AG10803 (cell line): ENCODE measurements at regions not wholly inside any gene's neighbourhood (a gene's known extent, or its start where the extent isn't known, plus 50 kb on each side); places are given as distances from the start of the nearest gene placed in this dataset.

ENCODE experiments used
- DNase-seq: peaks from one replicate; pipeline ENCODE4 v3.0.0; 2010; ENCODE audit warnings: low read depth
- H3K4me3 ChIP-seq: 2 replicates; pipeline ENCODE4 v1.5.1; 2011; ENCODE audit warnings: mild to moderate bottlenecking, low read length, control low read depth
- TF ChIP-seq, protein P1 (sequence below): conservative IDR thresholded peaks from 2 replicates; pipeline ENCODE4 v1.5.1; 2011; ENCODE audit warnings: mild to moderate bottlenecking, low read length, control low read depth, inconsistent platforms

DNA sequence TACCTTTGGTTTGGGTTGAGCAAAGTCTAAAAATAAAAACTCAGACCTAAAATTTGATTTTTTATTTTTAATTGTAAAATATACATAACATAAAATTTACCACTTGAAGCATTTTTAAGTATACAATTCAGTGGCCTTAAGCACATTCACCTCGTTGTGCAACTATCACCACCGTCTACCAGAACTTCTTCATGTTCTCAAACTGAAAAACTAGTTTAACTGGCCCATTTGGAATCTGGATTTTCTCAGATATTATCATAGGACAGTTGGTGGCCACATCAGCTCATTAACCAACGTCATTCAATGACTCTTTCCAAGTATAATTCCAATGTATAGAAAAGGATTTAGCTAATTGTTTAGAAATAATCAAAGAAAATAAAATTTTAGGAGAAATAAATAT, 319.3 kb downstream of the TLE1 start:
- TF ChIP-seq, protein P1, sequence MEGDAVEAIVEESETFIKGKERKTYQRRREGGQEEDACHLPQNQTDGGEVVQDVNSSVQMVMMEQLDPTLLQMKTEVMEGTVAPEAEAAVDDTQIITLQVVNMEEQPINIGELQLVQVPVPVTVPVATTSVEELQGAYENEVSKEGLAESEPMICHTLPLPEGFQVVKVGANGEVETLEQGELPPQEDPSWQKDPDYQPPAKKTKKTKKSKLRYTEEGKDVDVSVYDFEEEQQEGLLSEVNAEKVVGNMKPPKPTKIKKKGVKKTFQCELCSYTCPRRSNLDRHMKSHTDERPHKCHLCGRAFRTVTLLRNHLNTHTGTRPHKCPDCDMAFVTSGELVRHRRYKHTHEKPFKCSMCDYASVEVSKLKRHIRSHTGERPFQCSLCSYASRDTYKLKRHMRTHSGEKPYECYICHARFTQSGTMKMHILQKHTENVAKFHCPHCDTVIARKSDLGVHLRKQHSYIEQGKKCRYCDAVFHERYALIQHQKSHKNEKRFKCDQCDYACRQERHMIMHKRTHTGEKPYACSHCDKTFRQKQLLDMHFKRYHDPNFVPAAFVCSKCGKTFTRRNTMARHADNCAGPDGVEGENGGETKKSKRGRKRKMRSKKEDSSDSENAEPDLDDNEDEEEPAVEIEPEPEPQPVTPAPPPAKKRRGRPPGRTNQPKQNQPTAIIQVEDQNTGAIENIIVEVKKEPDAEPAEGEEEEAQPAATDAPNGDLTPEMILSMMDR = no peak
- no peak overlapping the region for H3K4me3 ChIP-seq
- no peak for DNase-seq

DNA sequence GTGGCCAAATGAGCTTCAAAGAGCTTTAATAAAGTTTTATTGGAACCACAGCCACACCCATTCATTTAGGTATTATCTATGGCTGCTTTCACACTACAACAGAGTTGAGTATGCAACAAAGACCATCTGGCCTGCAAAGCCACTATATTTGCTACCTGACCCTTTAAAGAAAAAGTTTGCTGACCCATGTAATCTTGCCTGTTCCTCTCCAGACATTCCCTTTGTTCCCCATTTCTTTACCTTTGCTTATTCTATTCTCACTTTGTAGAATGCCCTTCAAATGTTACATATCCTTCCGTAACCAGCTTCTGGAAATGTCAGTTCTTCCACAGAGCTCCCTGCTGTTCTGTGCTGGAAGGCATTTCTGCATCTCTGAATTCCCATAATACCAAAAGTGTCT, 320.2 kb downstream of the TLE1 start:
- DNase-seq = no peak
- TF ChIP-seq, protein P1 = no peak

GRCh38 chr9:81363916-81364480, 325.3 kb downstream of the TLE1 start:
- DNase-seq = no peak
- TF ChIP-seq, protein P1 = no peak
- H3K4me3 ChIP-seq = no peak overlapping the region

More for the DNA sequence above, 320.2 kb downstream of the TLE1 start:
- H3K4me3 ChIP-seq = no peak overlapping the region

- no peak overlapping the region for H3K4me3 ChIP-seq
- DNase-seq = no peak
- TF ChIP-seq, protein P1 = no peak
These were observed 328.1 kb downstream of the TLE1 start for GRCh38 chr9:81361296-81361695.

DNA sequence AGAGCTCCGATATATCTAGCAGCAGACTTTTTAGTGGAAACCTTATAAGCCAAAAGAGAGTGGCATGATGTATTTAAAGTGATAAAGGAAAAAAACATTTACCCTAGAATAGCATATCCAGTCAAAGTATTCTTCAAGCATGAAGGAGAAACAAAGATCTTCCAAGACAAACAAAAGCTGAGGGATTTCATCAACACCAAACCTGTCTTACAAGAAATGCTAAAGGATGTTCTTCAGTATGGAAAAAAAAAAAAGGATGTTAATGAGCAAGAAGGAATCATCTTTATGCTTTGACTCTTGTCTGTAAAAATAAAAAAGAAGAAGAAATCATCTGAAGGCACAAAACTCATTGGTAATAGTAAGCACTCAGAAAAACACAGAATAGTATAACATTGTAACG, 338.2 kb downstream of the TLE1 start:
- TF ChIP-seq, protein P1 = no peak
- DNase-seq = no peak
- H3K4me3 ChIP-seq = no peak overlapping the region

GRCh38 chr9:81344366-81344765, 345.0 kb downstream of the TLE1 start:
- TF ChIP-seq, protein P1 = no peak
- no peak overlapping the region for H3K4me3 ChIP-seq

DNA sequence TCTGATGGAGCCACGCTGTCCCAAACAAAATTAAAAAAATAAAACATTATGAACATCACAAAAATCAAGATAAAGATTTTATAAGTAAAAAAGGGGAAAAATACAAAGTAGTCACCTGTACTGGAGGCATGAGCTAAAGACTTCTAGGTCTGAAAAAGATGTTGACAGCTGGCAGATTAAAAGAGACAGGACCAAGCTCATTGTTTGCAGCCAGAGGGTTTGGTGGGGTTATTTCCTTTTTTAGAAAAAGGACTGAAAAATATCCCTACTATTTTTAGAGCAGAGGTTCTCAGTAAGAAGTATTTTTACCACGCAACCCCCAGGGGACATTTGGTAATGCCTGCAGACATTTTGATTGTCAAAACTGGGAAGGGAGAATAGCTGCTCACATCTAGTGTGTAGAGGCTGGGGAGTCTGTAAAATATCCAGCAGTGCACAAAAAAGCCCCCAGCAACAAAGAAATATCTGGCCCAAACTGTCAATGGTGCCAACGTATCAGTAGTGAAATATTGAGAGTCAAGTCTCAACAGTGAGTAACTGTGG, 353.4 kb downstream of the TLE1 start:
- no peak overlapping the region for H3K4me3 ChIP-seq
- no peak for DNase-seq
- TF ChIP-seq, protein P1 = no peak

More at GRCh38 chr9:81344366-81344765, 345.0 kb downstream of the TLE1 start:
- DNase-seq = no peak
